HUES64 (cell line): ENCODE measurements at regions not wholly inside any gene's neighbourhood (a gene's known extent, or its start where the extent isn't known, plus 50 kb on each side); places are given as distances from the start of the nearest gene placed in this dataset.
A peak's percentile ranks its signal among the peaks of the same experiment; 100 is the strongest.
"Not testable (repeated sequence)": the region's sequence is repeated elsewhere in the genome, so short reads cannot be mapped to it uniquely, and the experiment has no call there.

ENCODE experiments used
- H3K27ac ChIP-seq: 2 replicates; pipeline ENCODE4 v1.7.0; 2013; ENCODE audit warnings: low read depth, low read length, inconsistent platforms
- H3K27me3 ChIP-seq: 2 replicates; pipeline ENCODE4 v1.6.1; 2013; ENCODE audit warnings: mild to moderate bottlenecking, low read length; ENCODE audit not compliant: insufficient read depth
- H3K36me3 ChIP-seq: 2 replicates; pipeline ENCODE4 v1.6.1; 2013; ENCODE audit warnings: mild to moderate bottlenecking, low read length; ENCODE audit not compliant: insufficient read depth
- H3K4me1 ChIP-seq: 2 replicates; pipeline ENCODE4 v1.6.1; 2013; ENCODE audit warnings: mild to moderate bottlenecking, low read length, moderate library complexity; ENCODE audit not compliant: insufficient read depth
- H3K4me3 ChIP-seq: 2 replicates; pipeline ENCODE4 v1.5.1; 2013; ENCODE audit warnings: mild to moderate bottlenecking, low read length, moderate library complexity
- H3K9ac ChIP-seq: 2 replicates; pipeline ENCODE4 v1.6.1; 2013; ENCODE audit warnings: mild to moderate bottlenecking, low read depth, low read length
- H3K9me3 ChIP-seq: 2 replicates; pipeline ENCODE4 v1.6.1; 2013; ENCODE audit warnings: low read depth, low read length; ENCODE audit not compliant: insufficient read depth
- WGBS: fragments of 150-250, 120-280 bp; methylation state at CpG from one replicate; pipeline ENCODE4 v1.1.7; 2013; ENCODE audit warnings: missing lambda C conversion rate; 5-methylcytosine and 5-hydroxymethylcytosine counted together

DNA sequence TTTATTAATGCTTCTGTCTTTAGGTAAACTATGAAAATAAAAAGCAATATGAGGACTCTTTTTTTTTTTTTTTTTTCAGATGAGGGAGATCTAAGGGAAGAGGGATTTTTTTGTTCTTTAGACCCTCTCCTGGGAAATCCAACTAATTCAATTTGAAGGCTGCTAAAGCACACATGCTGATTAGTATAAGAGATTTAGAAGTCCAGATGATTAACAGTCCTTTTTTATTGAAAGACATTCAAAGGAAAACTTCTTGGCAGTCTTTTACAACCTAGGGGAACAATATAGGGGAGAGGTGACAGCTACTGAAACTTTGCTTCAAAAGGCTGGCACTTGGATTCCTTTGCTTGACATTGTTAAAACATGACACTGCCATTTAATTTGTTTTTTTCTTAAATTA is 602.5 kb downstream of the RAPGEF2 start:
- no peaks in the 10 kb centered on the region for H3K36me3 ChIP-seq
- peaks cover 7% of the 10 kb centered on the region; the same call in 1 of the 2 replicates for H3K9me3 ChIP-seq
- H3K27me3 ChIP-seq, result no peaks in the 10 kb centered on the region
- no peaks in the 10 kb centered on the region for H3K4me1 ChIP-seq
- no peak overlapping the region for H3K9ac ChIP-seq
- no peak overlapping the region for H3K27ac ChIP-seq
- no peak overlapping the region for H3K4me3 ChIP-seq

DNA sequence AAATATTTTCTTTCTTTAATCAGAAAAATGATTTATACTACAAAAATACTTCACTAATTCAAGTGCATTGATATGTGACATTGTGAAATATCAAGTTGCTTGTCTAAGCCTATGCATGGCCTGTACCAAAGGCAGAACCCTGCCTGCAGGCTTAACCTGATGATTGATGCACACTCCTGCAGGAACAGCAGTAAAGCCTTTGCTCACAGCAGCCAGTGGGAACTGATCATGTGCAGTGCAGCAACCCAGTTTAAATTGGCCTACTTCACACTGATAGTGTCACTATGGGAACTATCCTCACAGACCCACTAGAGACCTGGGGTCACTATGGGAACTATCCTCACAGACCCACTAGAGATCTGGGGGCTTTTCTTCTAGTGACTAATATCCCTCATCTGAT is 603.8 kb downstream of the RAPGEF2 start:
- Histone ChIP-seq H3K27me3 (no peaks in the 10 kb centered on the region), H3K9me3 (0 out of 2 replicates have a peak, but pooled peaks cover under 1% of the 10 kb centered on the region)

DNA sequence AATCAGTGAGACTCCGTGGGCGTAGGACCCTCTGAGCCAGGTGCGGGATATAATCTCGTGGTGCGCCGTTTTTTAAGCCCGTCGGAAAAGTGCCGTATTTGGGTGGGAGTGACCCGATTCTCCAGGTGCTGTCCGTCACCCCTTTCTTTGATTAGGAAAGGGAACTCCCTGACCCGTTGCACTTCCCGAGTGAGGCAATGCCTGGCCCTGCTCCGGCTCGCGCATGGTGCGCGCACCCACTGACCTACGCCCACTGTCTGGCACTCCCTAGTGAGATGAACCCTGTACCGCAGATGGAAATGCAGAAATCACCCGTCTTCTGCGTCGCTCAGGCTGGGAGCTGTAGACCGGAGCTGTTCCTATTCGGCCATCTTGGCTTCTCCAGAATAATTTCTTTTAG is 612.3 kb downstream of the RAPGEF2 start:
- H3K9me3 ChIP-seq, H3K4me3 ChIP-seq, H3K27ac ChIP-seq, H3K9ac ChIP-seq, H3K27me3 ChIP-seq, H3K4me1 ChIP-seq, H3K36me3 ChIP-seq: not testable (repeated sequence)
- WGBS, result 87% methylated on average over 25 of the region's 25 CpGs

More for the DNA sequence above, 603.8 kb downstream of the RAPGEF2 start:
- Histone ChIP-seq H3K4me3 (no peak overlapping the region), H3K4me1 (no peaks in the 10 kb centered on the region), H3K9ac (no peak overlapping the region), H3K36me3 (no peaks in the 10 kb centered on the region), H3K27ac (no peak overlapping the region)

DNA sequence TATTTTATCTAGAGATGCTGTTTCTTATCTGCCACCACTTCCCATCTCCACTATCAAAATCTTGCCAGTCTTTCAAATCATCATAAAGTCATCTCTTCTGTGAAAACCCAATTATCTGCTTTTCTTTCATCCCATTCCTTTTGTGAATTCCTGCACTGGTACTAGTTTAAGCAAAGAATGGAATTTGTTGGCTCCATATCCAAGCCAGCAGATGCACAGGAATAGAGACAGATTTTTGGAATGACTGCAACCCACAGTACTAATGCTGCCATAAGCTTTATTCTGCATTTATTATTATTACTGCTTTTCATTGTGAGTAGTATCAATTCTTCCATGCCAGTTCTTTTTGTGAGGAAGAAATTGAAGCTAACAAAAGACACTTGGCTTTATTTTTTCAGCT is 616.7 kb downstream of the RAPGEF2 start:
- no peak overlapping the region for H3K27ac ChIP-seq
- no peaks in the 10 kb centered on the region for H3K36me3 ChIP-seq
- no peaks in the 10 kb centered on the region for H3K27me3 ChIP-seq
- no peaks in the 10 kb centered on the region for H3K4me1 ChIP-seq
- H3K9me3 ChIP-seq, result peaks cover 6% of the 10 kb centered on the region; the same call in 1 of the 2 replicates
- no peak overlapping the region for H3K4me3 ChIP-seq
- no peak overlapping the region for H3K9ac ChIP-seq

DNA sequence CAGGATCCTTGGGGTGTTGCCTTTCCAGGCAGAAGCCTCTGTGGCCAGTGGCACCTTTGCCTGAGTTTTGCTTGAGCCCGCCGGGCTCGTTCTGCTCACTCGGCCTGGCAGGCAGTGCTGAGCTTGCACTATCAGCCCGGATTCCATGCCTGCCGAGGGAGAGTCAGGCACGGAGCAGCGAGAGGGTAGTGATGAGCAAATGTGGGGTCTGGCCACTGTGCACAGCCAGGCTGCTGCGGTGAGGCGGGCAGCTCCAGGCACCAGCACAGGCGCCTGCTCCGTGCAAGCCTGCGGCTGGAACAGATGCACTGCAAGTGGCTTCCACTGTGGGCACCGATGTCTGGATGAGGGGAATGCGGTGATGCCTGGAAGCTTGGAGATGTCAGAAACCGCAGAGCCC is 619.2 kb downstream of the RAPGEF2 start:
- H3K27me3 ChIP-seq, result no peaks in the 10 kb centered on the region
- no peaks in the 10 kb centered on the region for H3K4me1 ChIP-seq
- no peaks in the 10 kb centered on the region for H3K36me3 ChIP-seq
- no peak overlapping the region for H3K4me3 ChIP-seq
- 88% methylated on average over 16 of the region's 16 CpGs for WGBS
- H3K9ac ChIP-seq, result no peak overlapping the region
- no peak overlapping the region for H3K27ac ChIP-seq
- H3K9me3 ChIP-seq, result no peaks in the 10 kb centered on the region

DNA sequence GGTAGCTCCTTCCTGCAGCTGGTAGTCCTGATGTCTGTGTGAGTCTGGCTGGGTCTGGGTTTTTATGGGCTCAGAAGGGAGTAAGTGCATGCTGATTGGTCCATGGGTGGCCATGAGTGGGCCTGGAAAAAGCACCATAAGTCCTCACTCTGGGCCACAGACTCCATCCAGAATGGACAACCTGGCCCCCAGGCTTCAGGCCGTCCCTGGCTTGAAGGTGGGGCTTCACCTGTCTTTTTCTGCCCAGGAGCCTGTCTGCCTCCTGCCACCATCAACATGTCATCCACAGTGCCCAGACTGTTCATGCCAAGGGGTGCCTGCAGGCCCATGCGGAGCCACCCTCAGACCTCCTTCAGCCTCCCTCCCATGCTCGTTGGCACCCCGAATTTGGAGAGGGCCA is 620.0 kb downstream of the RAPGEF2 start:
- no peaks in the 10 kb centered on the region for H3K9me3 ChIP-seq
- no peak overlapping the region for H3K27ac ChIP-seq
- H3K27me3 ChIP-seq, result no peaks in the 10 kb centered on the region
- WGBS, result 98% methylated on average over 3 of the region's 4 CpGs
- H3K9ac ChIP-seq, result no peak overlapping the region
- H3K36me3 ChIP-seq, result no peaks in the 10 kb centered on the region
- no peak overlapping the region for H3K4me3 ChIP-seq
- no peaks in the 10 kb centered on the region for H3K4me1 ChIP-seq

DNA sequence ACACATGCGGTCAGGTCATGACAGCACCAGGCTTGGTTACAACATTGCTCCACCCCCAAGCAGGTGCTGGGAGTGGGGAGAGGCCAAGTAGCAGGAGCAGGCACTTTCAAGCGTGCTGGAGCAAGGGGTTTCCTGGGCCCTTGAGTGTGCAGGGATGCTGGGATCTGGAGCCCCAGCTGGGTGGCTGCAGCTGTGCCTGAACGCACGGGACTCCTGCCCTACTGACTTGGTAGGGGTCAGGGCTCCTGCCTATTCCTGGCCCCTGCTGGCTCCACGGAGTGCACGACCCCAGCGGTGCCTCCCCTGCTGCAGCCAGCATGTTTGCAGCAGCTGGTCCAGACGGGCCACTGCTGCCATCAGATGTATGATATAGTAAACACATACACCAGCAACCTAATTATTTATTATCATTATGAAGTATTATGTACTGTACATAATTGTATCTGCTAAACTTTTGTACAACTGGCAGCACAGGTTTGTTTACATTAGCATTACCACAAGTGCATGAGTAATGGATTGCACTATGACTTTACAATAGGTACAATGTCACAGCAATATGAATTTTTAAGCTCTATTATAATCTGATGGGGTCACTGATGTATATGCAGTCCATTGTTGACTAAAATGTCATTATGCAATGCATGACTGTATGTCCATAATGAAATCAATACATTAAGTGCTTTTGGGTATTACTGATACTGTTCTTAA is 620.6 kb downstream of the RAPGEF2 start:
- 84% methylated on average over 7 of the region's 8 CpGs for WGBS
- no peaks in the 10 kb centered on the region for H3K27me3 ChIP-seq
- H3K36me3 ChIP-seq, result no peaks in the 10 kb centered on the region
- H3K4me3 ChIP-seq, result no peak overlapping the region
- H3K27ac ChIP-seq, result no peak overlapping the region
- no peaks in the 10 kb centered on the region for H3K4me1 ChIP-seq
- H3K9me3 ChIP-seq, result no peaks in the 10 kb centered on the region
- no peak overlapping the region for H3K9ac ChIP-seq

DNA sequence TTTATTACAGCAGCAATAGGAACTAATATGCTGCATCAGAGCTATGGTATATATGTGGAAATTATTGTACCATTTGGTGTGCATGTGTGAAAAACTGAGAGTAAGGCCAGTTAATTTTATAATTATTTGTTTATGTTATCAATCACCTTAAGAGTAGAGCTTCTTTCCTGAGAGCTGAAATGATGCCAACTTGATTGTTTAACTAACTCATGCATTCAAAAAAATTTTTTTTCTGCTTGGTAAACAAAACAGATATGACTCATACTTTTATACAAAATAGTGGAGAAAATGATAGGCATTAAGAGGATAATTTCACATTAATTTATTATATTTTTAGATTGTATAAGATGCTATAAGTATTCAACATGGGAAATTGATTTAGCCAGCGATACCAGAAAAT is 622.7 kb downstream of the RAPGEF2 start:
- no peaks in the 10 kb centered on the region for H3K36me3 ChIP-seq
- H3K4me1 ChIP-seq, result no peaks in the 10 kb centered on the region
- no peaks in the 10 kb centered on the region for H3K9me3 ChIP-seq
- H3K27me3 ChIP-seq, result no peaks in the 10 kb centered on the region
- H3K9ac ChIP-seq, result no peak overlapping the region
- no peak overlapping the region for H3K27ac ChIP-seq
- no peak overlapping the region for H3K4me3 ChIP-seq
- WGBS, result 100% methylated on average over 1 of the region's 1 CpG

DNA sequence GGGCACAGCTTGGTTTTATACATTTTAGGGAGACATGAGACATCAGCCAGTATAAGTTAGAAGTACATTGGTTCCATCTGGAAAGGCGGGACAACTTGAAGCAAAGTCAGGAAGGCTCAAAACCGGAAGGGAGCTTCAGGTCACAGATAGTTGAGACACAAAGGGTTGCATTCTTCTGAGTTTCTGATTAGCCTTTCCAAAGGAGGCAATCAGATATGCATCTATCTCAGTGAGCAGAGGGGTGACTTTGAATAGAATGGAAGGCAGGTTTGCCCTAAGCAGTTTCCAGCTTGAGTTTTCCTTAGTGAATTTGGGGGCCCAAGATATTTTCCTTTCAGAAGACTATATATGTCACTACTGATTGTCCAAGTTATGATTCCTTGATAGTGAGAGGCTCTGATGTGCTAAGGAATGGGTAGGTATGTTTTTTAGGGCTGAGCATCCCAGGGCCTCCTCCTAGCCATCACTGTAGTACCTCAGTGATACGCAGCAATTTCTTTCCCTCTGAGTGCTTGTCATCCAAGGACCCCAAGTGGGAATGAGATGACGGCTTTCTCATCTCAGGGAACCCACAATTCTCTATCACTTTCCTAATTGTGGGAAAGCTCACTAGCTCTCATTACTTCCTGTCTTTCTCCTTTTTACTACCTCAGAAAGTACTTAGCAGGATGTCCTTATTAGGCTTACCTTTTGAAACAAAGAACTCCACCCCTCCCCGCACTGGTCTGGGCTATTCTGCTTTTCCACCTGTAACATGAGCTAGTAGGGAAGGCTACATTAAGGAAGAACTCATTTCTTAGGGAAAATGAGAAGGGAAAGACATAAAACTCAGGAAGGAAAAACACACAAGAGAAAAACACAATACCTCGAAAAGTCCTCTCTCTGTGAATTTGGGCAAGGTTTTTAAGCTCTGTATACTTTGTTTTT is 632.7 kb downstream of the RAPGEF2 start:
- no peak overlapping the region for H3K4me3 ChIP-seq
- peaks cover 17% of the 10 kb centered on the region for H3K4me1 ChIP-seq
- H3K9ac ChIP-seq, result no peak overlapping the region
- 82% methylated on average over 5 of the region's 6 CpGs for WGBS
- H3K27me3 ChIP-seq, result no peaks in the 10 kb centered on the region
- H3K27ac ChIP-seq, result peak overlapping the region; percentile 31; the same call in 1 of the 2 replicates
- H3K36me3 ChIP-seq, result no peaks in the 10 kb centered on the region
- H3K9me3 ChIP-seq, result no peaks in the 10 kb centered on the region

DNA sequence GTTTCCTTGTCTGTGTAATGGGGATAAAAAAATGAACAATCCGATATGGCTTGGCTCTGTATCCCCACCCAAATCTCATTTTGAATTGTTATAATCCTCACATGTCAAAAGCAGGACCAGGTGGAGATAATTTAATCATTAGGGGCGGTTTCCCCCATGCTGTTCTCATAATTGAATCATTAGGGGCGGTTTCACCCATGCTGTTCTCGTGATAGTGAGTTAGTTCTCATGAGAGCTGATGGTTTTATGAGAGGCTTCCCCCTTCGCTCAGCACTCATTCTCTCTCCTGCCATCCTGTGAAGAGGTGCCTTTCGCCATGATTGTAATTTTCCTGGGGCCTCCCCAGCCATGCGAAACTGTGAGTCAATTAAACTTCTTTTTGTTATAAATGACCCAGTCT is 633.5 kb downstream of the RAPGEF2 start:
- Histone ChIP-seq H3K4me1 (peaks cover 17% of the 10 kb centered on the region), H3K9me3 (no peaks in the 10 kb centered on the region), H3K27me3 (no peaks in the 10 kb centered on the region), H3K4me3 (peak overlapping the region; percentile 29; the same call in 1 of the 2 replicates), H3K27ac (no peak overlapping the region), H3K9ac (peak overlapping the region; percentile 34; the same call in 1 of the 2 replicates), H3K36me3 (no peaks in the 10 kb centered on the region)
- WGBS, result 81% methylated on average over 6 of the region's 7 CpGs

DNA sequence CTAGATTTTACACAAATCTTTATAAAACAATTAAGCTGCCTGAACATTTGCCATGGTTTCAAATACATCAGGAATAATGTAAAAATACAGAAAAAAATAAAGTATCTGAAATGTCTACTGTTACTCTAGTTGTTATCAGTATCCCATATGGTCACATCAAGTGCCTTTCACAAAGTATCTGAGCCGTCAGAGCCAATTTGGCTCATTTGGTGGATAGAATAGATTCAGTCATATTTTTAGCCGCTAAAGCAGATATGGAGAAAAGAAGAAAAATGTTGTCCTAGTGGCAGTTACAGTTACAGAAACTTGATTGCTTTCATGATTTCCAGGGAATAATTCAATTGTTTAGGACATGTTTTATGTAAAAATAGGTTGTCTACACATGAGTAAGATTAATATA is 641.1 kb downstream of the RAPGEF2 start:
- no peaks in the 10 kb centered on the region for H3K9me3 ChIP-seq
- no peak overlapping the region for H3K4me3 ChIP-seq
- no peaks in the 10 kb centered on the region for H3K27me3 ChIP-seq
- H3K27ac ChIP-seq, result no peak overlapping the region
- WGBS, result 46% methylated on average over 2 of the region's 2 CpGs
- H3K4me1 ChIP-seq, result no peaks in the 10 kb centered on the region
- no peak overlapping the region for H3K9ac ChIP-seq
- H3K36me3 ChIP-seq, result no peaks in the 10 kb centered on the region
